HUES64 (cell line): ENCODE measurements at regions not wholly inside any gene's neighbourhood (a gene's known extent, or its start where the extent isn't known, plus 50 kb on each side); places are given as distances from the start of the nearest gene placed in this dataset.

Experiments
- H3K27ac ChIP-seq: 2 replicates; pipeline ENCODE4 v1.7.0; 2013; ENCODE audit warnings: low read depth, low read length, inconsistent platforms
- H3K27me3 ChIP-seq: 2 replicates; pipeline ENCODE4 v1.6.1; 2013; ENCODE audit warnings: mild to moderate bottlenecking, low read length; ENCODE audit not compliant: insufficient read depth
- H3K36me3 ChIP-seq: 2 replicates; pipeline ENCODE4 v1.6.1; 2013; ENCODE audit warnings: mild to moderate bottlenecking, low read length; ENCODE audit not compliant: insufficient read depth
- H3K4me1 ChIP-seq: 2 replicates; pipeline ENCODE4 v1.6.1; 2013; ENCODE audit warnings: mild to moderate bottlenecking, low read length, moderate library complexity; ENCODE audit not compliant: insufficient read depth
- H3K4me3 ChIP-seq: 2 replicates; pipeline ENCODE4 v1.5.1; 2013; ENCODE audit warnings: mild to moderate bottlenecking, low read length, moderate library complexity
- H3K9ac ChIP-seq: 2 replicates; pipeline ENCODE4 v1.6.1; 2013; ENCODE audit warnings: mild to moderate bottlenecking, low read depth, low read length
- H3K9me3 ChIP-seq: 2 replicates; pipeline ENCODE4 v1.6.1; 2013; ENCODE audit warnings: low read depth, low read length; ENCODE audit not compliant: insufficient read depth
- WGBS: fragments of 150-250, 120-280 bp; methylation state at CpG from one replicate; pipeline ENCODE4 v1.1.7; 2013; ENCODE audit warnings: missing lambda C conversion rate; 5-methylcytosine and 5-hydroxymethylcytosine counted together

- WGBS: 95% methylated on average over 4 of the region's 5 CpGs
These were observed 583.9 kb downstream of the KCTD8 start for GRCh38 chr4:43864616-43865146.

DNA sequence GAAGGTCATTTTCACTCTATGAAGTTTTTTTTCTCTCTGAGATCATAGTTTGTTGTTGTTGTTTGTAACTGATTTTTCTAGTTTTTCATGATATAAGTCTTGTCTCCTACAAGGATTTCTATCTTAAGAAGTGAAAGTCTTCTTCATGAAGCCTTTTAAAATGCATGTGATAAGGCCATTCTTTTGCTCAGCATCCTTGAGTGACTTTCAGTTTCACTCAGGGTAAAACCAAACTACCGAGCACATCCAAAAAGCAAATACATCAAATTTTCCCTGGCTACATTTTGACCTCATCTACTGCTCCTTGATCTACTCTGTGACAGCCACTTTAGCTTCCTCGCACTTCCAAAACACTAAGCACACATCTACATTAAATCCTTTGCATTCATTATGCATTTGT, 580.7 kb downstream of the KCTD8 start:
- H3K4me3 ChIP-seq: no peak overlapping the region
- H3K9me3 ChIP-seq: peaks cover 10% of the 10 kb centered on the region; the same call in 1 of the 2 replicates
- H3K36me3 ChIP-seq: no peaks in the 10 kb centered on the region
- no peak overlapping the region for H3K9ac ChIP-seq
- H3K4me1 ChIP-seq: no peaks in the 10 kb centered on the region
- H3K27ac ChIP-seq: no peak overlapping the region
- WGBS: 93% methylated on average over 2 of the region's 2 CpGs
- H3K27me3 ChIP-seq: no peaks in the 10 kb centered on the region

More at GRCh38 chr4:43864616-43865146, 583.9 kb downstream of the KCTD8 start:
- H3K4me3 ChIP-seq: no peak overlapping the region
- no peak overlapping the region for H3K27ac ChIP-seq
- no peaks in the 10 kb centered on the region for H3K4me1 ChIP-seq
- H3K9me3 ChIP-seq: no peaks in the 10 kb centered on the region
- no peaks in the 10 kb centered on the region for H3K27me3 ChIP-seq
- H3K36me3 ChIP-seq: no peaks in the 10 kb centered on the region
- H3K9ac ChIP-seq: no peak overlapping the region

GRCh38 chr4:43875655-43876054, 573.0 kb downstream of the KCTD8 start:
- 86% methylated on average over 4 of the region's 4 CpGs for WGBS

DNA sequence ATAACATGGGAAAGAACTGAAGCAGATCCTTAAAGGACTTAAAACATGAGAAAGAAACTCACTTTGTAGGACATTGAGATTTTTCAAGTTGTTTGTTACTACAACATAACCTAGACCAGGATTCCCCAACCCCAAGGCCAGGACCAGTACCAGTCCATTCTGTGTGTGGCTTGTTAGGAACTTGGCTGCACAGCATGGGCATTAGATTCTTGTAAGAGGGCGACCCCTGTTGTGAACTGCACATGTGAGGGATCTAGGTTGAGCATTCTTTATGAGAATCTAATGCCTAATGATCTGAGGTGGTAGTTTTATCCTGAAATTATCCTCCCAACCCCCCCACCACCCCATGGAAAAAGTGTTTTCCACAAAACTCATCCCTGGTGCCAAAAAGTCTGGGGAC, 566.1 kb downstream of the KCTD8 start:
- H3K9ac ChIP-seq: no peak overlapping the region
- H3K4me3 ChIP-seq: no peak overlapping the region
- H3K36me3 ChIP-seq: no peaks in the 10 kb centered on the region
- H3K27me3 ChIP-seq: no peaks in the 10 kb centered on the region
- H3K9me3 ChIP-seq: no peaks in the 10 kb centered on the region
- WGBS: 93% methylated on average over 1 of the region's 1 CpG
- no peaks in the 10 kb centered on the region for H3K4me1 ChIP-seq
- no peak overlapping the region for H3K27ac ChIP-seq

More at GRCh38 chr4:43875655-43876054, 573.0 kb downstream of the KCTD8 start:
- peaks cover 7% of the 10 kb centered on the region; the same call in 1 of the 2 replicates for H3K9me3 ChIP-seq
- H3K27ac ChIP-seq: no peak overlapping the region
- no peaks in the 10 kb centered on the region for H3K36me3 ChIP-seq
- H3K27me3 ChIP-seq: no peaks in the 10 kb centered on the region
- no peak overlapping the region for H3K4me3 ChIP-seq
- no peak overlapping the region for H3K9ac ChIP-seq
- H3K4me1 ChIP-seq: peaks cover 19% of the 10 kb centered on the region

GRCh38 chr4:43886196-43886595, 562.4 kb downstream of the KCTD8 start:
- H3K27me3 ChIP-seq: no peaks in the 10 kb centered on the region
- H3K9me3 ChIP-seq: no peaks in the 10 kb centered on the region
- no peak overlapping the region for H3K4me3 ChIP-seq
- no peaks in the 10 kb centered on the region for H3K36me3 ChIP-seq
- no peak overlapping the region for H3K9ac ChIP-seq
- no peaks in the 10 kb centered on the region for H3K4me1 ChIP-seq
- WGBS: 89% methylated on average over 3 of the region's 3 CpGs
- H3K27ac ChIP-seq: no peak overlapping the region

DNA sequence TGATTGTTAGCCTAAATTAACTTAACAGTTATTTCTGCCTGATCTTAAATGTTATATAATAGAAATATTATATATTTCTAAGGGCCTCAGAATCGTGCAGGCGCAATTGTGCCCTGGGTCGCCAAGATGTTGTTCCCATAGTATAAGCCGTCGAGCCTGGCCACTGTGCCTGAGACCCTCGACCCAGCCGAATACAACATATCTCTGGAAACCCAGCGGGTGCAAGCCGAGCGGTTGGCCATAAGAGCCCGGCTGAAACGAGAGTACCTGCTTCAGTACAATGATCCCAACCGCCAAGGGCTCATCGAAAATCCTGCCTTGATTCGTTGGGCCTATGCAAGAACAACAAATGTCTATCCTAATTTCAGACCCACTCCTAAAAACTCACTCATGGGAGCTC, 549.8 kb downstream of the KCTD8 start:
- WGBS: 97% methylated on average over 15 of the region's 15 CpGs

DNA sequence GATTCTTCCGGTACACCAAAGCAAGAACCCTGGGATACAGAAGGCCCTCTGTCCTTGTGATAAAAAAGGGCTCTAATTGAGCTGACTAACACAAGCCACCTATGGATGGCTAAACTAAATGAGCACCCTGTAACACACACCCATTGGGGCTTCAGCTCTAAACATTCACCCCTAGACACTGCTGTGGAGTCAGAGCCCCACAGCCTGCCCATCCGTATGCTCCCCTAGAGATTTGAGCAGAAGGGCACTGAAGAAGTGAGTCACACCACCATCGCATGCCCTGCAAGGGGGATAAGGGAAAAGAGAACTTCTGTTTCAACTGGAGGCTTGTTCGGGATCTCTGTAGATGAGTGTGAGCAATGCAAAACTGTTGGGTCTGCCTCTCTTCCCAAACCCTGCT, 545.2 kb downstream of the KCTD8 start:
- no peaks in the 10 kb centered on the region for H3K4me1 ChIP-seq
- WGBS: 90% methylated on average over 4 of the region's 4 CpGs
- no peaks in the 10 kb centered on the region for H3K36me3 ChIP-seq
- H3K27me3 ChIP-seq: no peaks in the 10 kb centered on the region
- H3K4me3 ChIP-seq: no peak overlapping the region
- H3K27ac ChIP-seq: no peak overlapping the region
- H3K9me3 ChIP-seq: no peaks in the 10 kb centered on the region
- no peak overlapping the region for H3K9ac ChIP-seq

More for the DNA sequence above, 549.8 kb downstream of the KCTD8 start:
- no peak overlapping the region for H3K27ac ChIP-seq
- no peaks in the 10 kb centered on the region for H3K4me1 ChIP-seq
- H3K9me3 ChIP-seq: peaks cover 7% of the 10 kb centered on the region; the same call in 1 of the 2 replicates
- H3K36me3 ChIP-seq: no peaks in the 10 kb centered on the region
- H3K27me3 ChIP-seq: no peaks in the 10 kb centered on the region
- H3K9ac ChIP-seq: no peak overlapping the region
- no peak overlapping the region for H3K4me3 ChIP-seq

GRCh38 chr4:43918377-43918776, 530.2 kb downstream of the KCTD8 start:
- no peaks in the 10 kb centered on the region for H3K4me1 ChIP-seq
- no peak overlapping the region for H3K9ac ChIP-seq
- no peak overlapping the region for H3K27ac ChIP-seq
- H3K4me3 ChIP-seq: no peak overlapping the region
- no peaks in the 10 kb centered on the region for H3K27me3 ChIP-seq
- no peaks in the 10 kb centered on the region for H3K36me3 ChIP-seq
- no peaks in the 10 kb centered on the region for H3K9me3 ChIP-seq
- 98% methylated on average over 2 of the region's 3 CpGs for WGBS

DNA sequence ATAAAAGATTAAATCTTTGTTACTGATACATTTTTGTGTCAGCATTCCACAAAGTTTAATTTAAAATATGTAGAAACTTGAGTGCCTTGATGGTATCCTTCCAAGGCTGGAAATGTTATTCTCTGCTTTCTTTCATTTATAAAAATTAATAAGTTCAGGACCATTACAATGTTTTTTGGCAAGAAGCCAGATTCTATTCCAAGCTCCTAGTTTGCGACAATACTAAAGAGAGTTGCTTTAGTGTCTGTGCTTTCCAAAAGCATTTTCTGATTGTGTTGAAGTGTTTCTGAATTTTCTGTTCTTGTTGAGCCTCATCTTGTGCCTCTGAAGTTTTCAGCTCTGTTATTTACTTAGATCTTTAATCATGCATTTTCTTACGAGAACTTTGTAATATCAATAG, 516.2 kb downstream of the KCTD8 start:
- H3K9ac ChIP-seq: no peak overlapping the region
- WGBS: 100% methylated on average over 2 of the region's 2 CpGs
- no peaks in the 10 kb centered on the region for H3K36me3 ChIP-seq
- H3K9me3 ChIP-seq: no peaks in the 10 kb centered on the region
- H3K27me3 ChIP-seq: no peaks in the 10 kb centered on the region
- no peak overlapping the region for H3K27ac ChIP-seq
- H3K4me3 ChIP-seq: no peak overlapping the region
- H3K4me1 ChIP-seq: peaks cover 4% of the 10 kb centered on the region; the same call in 1 of the 2 replicates

- no peak overlapping the region for H3K9ac ChIP-seq
- 97% methylated on average over 1 of the region's 1 CpG for WGBS
These were observed 504.6 kb downstream of the KCTD8 start for GRCh38 chr4:43943998-43944397.

DNA sequence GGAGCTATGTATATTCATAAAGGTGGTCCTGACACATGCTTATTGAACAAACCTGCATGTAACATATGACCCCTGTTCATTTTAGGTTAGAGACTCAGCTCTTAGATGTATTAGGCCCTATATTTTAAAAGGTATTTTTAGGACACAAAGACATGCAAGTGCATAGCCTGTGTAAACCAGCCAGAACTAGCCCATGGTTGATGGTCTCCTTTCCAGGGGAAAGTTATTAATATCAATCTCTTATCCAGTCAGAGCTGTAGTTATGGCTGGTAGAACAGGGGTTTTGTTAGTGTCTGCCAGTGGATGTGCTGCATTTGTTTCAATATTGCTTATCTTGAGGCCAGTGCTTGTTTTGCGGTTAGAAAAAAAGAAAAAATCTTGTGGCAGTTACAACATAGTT, 488.6 kb downstream of the KCTD8 start:
- 96% methylated on average over 1 of the region's 1 CpG for WGBS
- Histone ChIP-seq H3K27ac (no peak overlapping the region), H3K4me1 (no peaks in the 10 kb centered on the region)

More at GRCh38 chr4:43943998-43944397, 504.6 kb downstream of the KCTD8 start:
- no peak overlapping the region for H3K4me3 ChIP-seq
- H3K36me3 ChIP-seq: no peaks in the 10 kb centered on the region
- no peaks in the 10 kb centered on the region for H3K9me3 ChIP-seq
- H3K4me1 ChIP-seq: no peaks in the 10 kb centered on the region
- no peak overlapping the region for H3K27ac ChIP-seq
- no peaks in the 10 kb centered on the region for H3K27me3 ChIP-seq

GRCh38 chr4:43968011-43968410, 480.6 kb downstream of the KCTD8 start:
- H3K9ac ChIP-seq: no peak overlapping the region
- H3K27me3 ChIP-seq: no peaks in the 10 kb centered on the region
- no peak overlapping the region for H3K27ac ChIP-seq
- WGBS: 95% methylated on average over 9 of the region's 9 CpGs
- no peaks in the 10 kb centered on the region for H3K4me1 ChIP-seq
- H3K4me3 ChIP-seq: no peak overlapping the region
- no peaks in the 10 kb centered on the region for H3K9me3 ChIP-seq
- no peaks in the 10 kb centered on the region for H3K36me3 ChIP-seq

More for the DNA sequence above, 488.6 kb downstream of the KCTD8 start:
- H3K4me3 ChIP-seq: no peak overlapping the region
- no peak overlapping the region for H3K9ac ChIP-seq
- no peaks in the 10 kb centered on the region for H3K9me3 ChIP-seq
- H3K27me3 ChIP-seq: no peaks in the 10 kb centered on the region
- no peaks in the 10 kb centered on the region for H3K36me3 ChIP-seq
